ENCODE measurements at regions not wholly inside any gene's neighbourhood (a gene's known extent, or its start where the extent isn't known, plus 50 kb on each side); places are given as distances from the start of the nearest gene placed in this dataset.
"Not testable (repeated sequence)": the region's sequence is repeated elsewhere in the genome, so short reads cannot be mapped to it uniquely, and the experiment has no call there.

DNA sequence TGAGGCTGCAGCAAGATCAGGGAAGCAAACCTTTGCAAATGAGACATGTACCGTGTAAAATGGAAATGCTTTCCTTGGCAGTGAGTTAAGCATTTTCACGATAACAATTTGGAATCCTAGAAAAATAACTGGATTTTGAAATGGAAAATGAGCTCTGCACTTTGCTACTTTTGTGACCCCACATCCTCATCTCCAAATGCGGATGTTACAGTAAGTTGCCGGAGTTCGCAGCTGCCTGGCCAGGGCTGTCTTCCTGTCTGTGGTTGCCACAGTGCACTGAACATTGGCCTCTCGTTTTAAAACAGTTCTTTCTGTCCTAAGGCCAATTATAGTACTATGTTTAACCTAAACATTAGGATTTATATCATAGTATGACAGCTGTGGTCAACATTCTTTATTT, 136.2 kb upstream of the FZD8 start:
- no peak for DNase-seq (ENCODE audit: low read depth, low spot score)
- TF ChIP-seq CTCF (IDR thresholded peaks at IDR 0.05; ENCODE audit: low read depth, low read length), result no peak
- no peak overlapping the region for H3K4me3 ChIP-seq (ENCODE audit: low read depth, low read length)
- no peak overlapping the region for H3K27ac ChIP-seq (ENCODE audit: low read depth, low read length)
- ChIA-PET POLR2A (no interaction called here), CTCF (interaction anchor here (0.6 kb wide), 1 partner anchor 530 kb away, joined by 3 read pairs; no protein-coding TSS in a partner anchor)
- H3K9me3 ChIP-seq (ENCODE audit: control insufficient read depth, insufficient read depth, low read length), result no peaks in the 10 kb centered on the region
- H3K27me3 ChIP-seq (ENCODE audit: control insufficient read depth, insufficient read depth, low read length), result no peaks in the 10 kb centered on the region

- DNase-seq (ENCODE audit: low read depth, low spot score); H3K4me3 ChIP-seq (ENCODE audit: low read depth, low read length); H3K27ac ChIP-seq (ENCODE audit: low read depth, low read length); POLR2A ChIA-PET; H3K9me3 ChIP-seq (ENCODE audit: control insufficient read depth, insufficient read depth, low read length); H3K27me3 ChIP-seq (ENCODE audit: control insufficient read depth, insufficient read depth, low read length); CTCF ChIA-PET: not testable (repeated sequence)
Observed at GRCh38 chr10:35776557-35776956, 134.5 kb upstream of the FZD8 start.

GRCh38 chr10:35774109-35774508, 132.0 kb upstream of the FZD8 start:
- POLR2A ChIA-PET, result no interaction called here

DNA sequence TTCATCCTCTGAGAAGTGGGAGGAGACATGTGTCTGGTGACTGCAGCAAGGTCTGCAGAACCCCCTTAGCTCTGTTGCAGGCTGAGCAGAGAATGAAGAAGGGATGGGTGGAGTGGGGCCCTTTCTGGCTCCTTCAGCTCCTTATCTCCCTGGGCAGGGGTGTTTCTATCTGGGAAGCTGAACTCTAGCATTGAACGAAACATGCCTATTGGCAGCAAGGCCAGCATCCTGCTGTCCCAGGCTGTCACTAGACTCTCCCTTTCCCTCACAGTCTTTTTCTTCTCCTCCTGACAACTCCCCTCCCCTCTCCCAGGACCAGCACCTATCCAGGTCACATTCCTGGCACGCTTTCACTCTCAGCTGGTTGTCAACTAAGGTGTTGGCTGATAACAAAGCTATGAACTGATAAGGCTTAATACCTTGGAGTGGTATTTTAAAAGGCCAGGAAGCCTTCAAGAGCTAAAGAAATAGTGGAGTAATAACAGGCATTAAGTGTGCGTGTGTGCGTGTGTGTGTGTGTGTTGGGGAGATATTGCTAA, 128.8 kb upstream of the FZD8 start:
- ChIA-PET CTCF (interaction anchor here (1.5 kb wide), 1 partner anchor 10 kb away, joined by 5 read pairs; no protein-coding TSS in a partner anchor), POLR2A (no interaction called here)
- H3K9me3 ChIP-seq (ENCODE audit: control insufficient read depth, insufficient read depth, low read length), result no peaks in the 10 kb centered on the region
- no peak for DNase-seq (ENCODE audit: low read depth, low spot score)
- H3K4me3 ChIP-seq (ENCODE audit: low read depth, low read length), result no peak overlapping the region
- H3K27ac ChIP-seq (ENCODE audit: low read depth, low read length), result no peak overlapping the region
- H3K27me3 ChIP-seq (ENCODE audit: control insufficient read depth, insufficient read depth, low read length), result no peaks in the 10 kb centered on the region
- no peak for TF ChIP-seq CTCF (IDR thresholded peaks at IDR 0.05; ENCODE audit: low read depth, low read length)

More at GRCh38 chr10:35774109-35774508, 132.0 kb upstream of the FZD8 start:
- CTCF ChIA-PET, result no interaction called here
- no peak for DNase-seq (ENCODE audit: low read depth, low spot score)
- H3K27ac ChIP-seq (ENCODE audit: low read depth, low read length), result no peak overlapping the region
- H3K4me3 ChIP-seq (ENCODE audit: low read depth, low read length), result no peak overlapping the region
- H3K9me3 ChIP-seq (ENCODE audit: control insufficient read depth, insufficient read depth, low read length), result no peaks in the 10 kb centered on the region
- H3K27me3 ChIP-seq (ENCODE audit: control insufficient read depth, insufficient read depth, low read length), result no peaks in the 10 kb centered on the region
- no peak for TF ChIP-seq CTCF (IDR thresholded peaks at IDR 0.05; ENCODE audit: low read depth, low read length)

GRCh38 chr10:35769795-35770194, 127.7 kb upstream of the FZD8 start:
- Histone ChIP-seq H3K9me3 (ENCODE audit: control insufficient read depth, insufficient read depth, low read length) (no peaks in the 10 kb centered on the region), H3K27me3 (ENCODE audit: control insufficient read depth, insufficient read depth, low read length) (no peaks in the 10 kb centered on the region), H3K27ac (ENCODE audit: low read depth, low read length) (no peak overlapping the region), H3K4me3 (ENCODE audit: low read depth, low read length) (no peak overlapping the region)
- POLR2A ChIA-PET, result no interaction called here
- CTCF ChIA-PET, result interaction anchor here (0.9 kb wide), 1 partner anchor 11 kb away, joined by 3 read pairs; no protein-coding TSS in a partner anchor
- TF ChIP-seq CTCF (IDR thresholded peaks at IDR 0.05; ENCODE audit: low read depth, low read length), result no peak
- no peak for DNase-seq (ENCODE audit: low read depth, low spot score)
